HFFc6 (cell line): ENCODE measurements at regions not wholly inside any gene's neighbourhood (a gene's known extent, or its start where the extent isn't known, plus 50 kb on each side); places are given as distances from the start of the nearest gene placed in this dataset.

Experiments used
- DNase-seq: peaks from one replicate; pipeline ENCODE4 v3.0.0-alpha.2; 2018
- H3K27ac Mint-ChIP-seq: 2 replicates; pipeline ENCODE4 v1.8.0; 2020; ENCODE audit warnings: mild to moderate bottlenecking, mixed read lengths
- H3K27me3 Mint-ChIP-seq: 2 replicates; pipeline ENCODE4 v1.8.0; 2021; ENCODE audit warnings: mild to moderate bottlenecking, moderate library complexity, mixed read lengths; ENCODE audit not compliant: insufficient read depth
- H3K36me3 Mint-ChIP-seq: 2 replicates; pipeline ENCODE4 v1.8.0; 2021; ENCODE audit warnings: low read depth, mixed read lengths
- H3K4me1 Mint-ChIP-seq: 2 replicates; pipeline ENCODE4 v1.8.0; 2020; ENCODE audit warnings: low read depth, mixed read lengths
- H3K4me3 Mint-ChIP-seq: 2 replicates; pipeline ENCODE4 v1.8.0; 2020; ENCODE audit warnings: mild to moderate bottlenecking, moderate library complexity, mixed read lengths
- H3K9me3 Mint-ChIP-seq: 2 replicates; pipeline ENCODE4 v1.8.0; 2020; ENCODE audit warnings: mild to moderate bottlenecking, mixed read lengths
- TF ChIP-seq, protein P1 (sequence below): fragments of 200-600 bp; sonication (generic); IDR thresholded peaks from 2 replicates; pipeline ENCODE4 v1.5.0; 2021; ENCODE audit warnings: antibody characterized with exemption, mild to moderate bottlenecking

GRCh38 chr5:40022057-40022456, 597.3 kb upstream of the DAB2 start:
- DNase-seq: no peak
- no peak overlapping the region for H3K4me3 Mint-ChIP-seq
- no peaks in the 10 kb centered on the region; the same call in 1 of the 2 replicates for H3K4me1 Mint-ChIP-seq
- peaks cover 14% of the 10 kb centered on the region for H3K27me3 Mint-ChIP-seq
- no peak overlapping the region for H3K27ac Mint-ChIP-seq
- H3K9me3 Mint-ChIP-seq: no peaks in the 10 kb centered on the region
- TF ChIP-seq, protein P1, sequence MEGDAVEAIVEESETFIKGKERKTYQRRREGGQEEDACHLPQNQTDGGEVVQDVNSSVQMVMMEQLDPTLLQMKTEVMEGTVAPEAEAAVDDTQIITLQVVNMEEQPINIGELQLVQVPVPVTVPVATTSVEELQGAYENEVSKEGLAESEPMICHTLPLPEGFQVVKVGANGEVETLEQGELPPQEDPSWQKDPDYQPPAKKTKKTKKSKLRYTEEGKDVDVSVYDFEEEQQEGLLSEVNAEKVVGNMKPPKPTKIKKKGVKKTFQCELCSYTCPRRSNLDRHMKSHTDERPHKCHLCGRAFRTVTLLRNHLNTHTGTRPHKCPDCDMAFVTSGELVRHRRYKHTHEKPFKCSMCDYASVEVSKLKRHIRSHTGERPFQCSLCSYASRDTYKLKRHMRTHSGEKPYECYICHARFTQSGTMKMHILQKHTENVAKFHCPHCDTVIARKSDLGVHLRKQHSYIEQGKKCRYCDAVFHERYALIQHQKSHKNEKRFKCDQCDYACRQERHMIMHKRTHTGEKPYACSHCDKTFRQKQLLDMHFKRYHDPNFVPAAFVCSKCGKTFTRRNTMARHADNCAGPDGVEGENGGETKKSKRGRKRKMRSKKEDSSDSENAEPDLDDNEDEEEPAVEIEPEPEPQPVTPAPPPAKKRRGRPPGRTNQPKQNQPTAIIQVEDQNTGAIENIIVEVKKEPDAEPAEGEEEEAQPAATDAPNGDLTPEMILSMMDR: no peak
- no peaks in the 10 kb centered on the region for H3K36me3 Mint-ChIP-seq

- Mint-ChIP-seq H3K4me1 (no peaks in the 10 kb centered on the region; the same call in 1 of the 2 replicates), H3K27ac (no peak overlapping the region), H3K36me3 (no peaks in the 10 kb centered on the region), H3K4me3 (no peak overlapping the region), H3K9me3 (no peaks in the 10 kb centered on the region), H3K27me3 (peaks cover 12% of the 10 kb centered on the region)
- TF ChIP-seq, protein P1: peak; percentile 46; the same call in 1 of the 2 replicates
- no peak for DNase-seq
Observed at GRCh38 chr5:40021007-40021406, 596.2 kb upstream of the DAB2 start.

DNA sequence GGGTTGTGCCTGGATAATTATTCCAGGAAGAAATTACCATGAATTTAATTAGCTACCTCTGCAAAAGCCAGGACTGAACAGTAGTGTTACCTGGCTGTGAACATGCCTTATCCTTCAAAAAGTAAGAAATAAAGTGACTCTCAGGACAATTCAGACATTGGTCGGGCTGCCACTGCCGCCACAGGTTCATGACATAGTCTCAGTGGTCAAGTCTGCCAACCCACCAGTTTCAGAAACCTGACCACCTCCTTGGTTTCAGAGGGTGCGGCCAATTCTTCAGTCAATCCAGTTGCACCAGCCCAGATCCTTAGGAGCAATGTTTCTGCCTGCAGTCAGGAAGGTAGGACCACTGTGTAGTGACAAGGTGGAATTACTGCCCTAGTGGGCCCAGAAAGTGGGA, 593.1 kb upstream of the DAB2 start:
- Mint-ChIP-seq H3K4me1 (no peaks in the 10 kb centered on the region; the same call in 1 of the 2 replicates), H3K4me3 (no peak overlapping the region), H3K36me3 (no peaks in the 10 kb centered on the region), H3K27ac (no peak overlapping the region), H3K9me3 (no peaks in the 10 kb centered on the region; the same call in 1 of the 2 replicates), H3K27me3 (peaks cover 7% of the 10 kb centered on the region)
- DNase-seq: no peak
- TF ChIP-seq, protein P1: no peak

DNA sequence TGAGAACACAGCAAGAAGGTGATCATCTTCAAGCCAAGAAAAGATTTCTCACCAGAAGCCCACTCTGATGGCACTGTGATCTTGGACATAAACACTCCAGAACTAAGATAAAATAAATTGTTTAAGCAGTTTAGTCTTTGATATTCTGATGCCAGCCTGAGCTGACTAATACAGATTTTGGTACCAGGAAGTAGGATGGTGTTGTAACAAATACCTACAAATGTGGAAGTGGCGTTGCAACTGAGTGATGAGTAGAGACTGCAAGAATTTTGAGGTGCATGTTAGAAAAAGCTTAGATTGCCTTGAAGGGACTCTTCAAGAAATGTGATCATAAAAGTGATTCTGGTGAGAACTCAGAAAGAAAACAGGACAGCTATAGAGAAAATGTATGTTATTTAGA, 592.4 kb upstream of the DAB2 start:
- H3K4me3 Mint-ChIP-seq: no peak overlapping the region
- TF ChIP-seq, protein P1: no peak
- no peaks in the 10 kb centered on the region; the same call in 1 of the 2 replicates for H3K4me1 Mint-ChIP-seq
- H3K36me3 Mint-ChIP-seq: no peaks in the 10 kb centered on the region
- no peak overlapping the region for H3K27ac Mint-ChIP-seq
- no peaks in the 10 kb centered on the region; the same call in 1 of the 2 replicates for H3K9me3 Mint-ChIP-seq
- DNase-seq: no peak
- peaks cover 1% of the 10 kb centered on the region; the same call in 1 of the 2 replicates for H3K27me3 Mint-ChIP-seq

- Mint-ChIP-seq H3K9me3 (no peaks in the 10 kb centered on the region; the same call in 1 of the 2 replicates), H3K27me3 (peaks cover 3% of the 10 kb centered on the region; the same call in 1 of the 2 replicates), H3K4me1 (no peaks in the 10 kb centered on the region), H3K27ac (no peak overlapping the region), H3K36me3 (no peaks in the 10 kb centered on the region), H3K4me3 (no peak overlapping the region)
- TF ChIP-seq, protein P1: no peak
- no peak for DNase-seq
Observed at GRCh38 chr5:40010436-40010835, 585.7 kb upstream of the DAB2 start.

DNA sequence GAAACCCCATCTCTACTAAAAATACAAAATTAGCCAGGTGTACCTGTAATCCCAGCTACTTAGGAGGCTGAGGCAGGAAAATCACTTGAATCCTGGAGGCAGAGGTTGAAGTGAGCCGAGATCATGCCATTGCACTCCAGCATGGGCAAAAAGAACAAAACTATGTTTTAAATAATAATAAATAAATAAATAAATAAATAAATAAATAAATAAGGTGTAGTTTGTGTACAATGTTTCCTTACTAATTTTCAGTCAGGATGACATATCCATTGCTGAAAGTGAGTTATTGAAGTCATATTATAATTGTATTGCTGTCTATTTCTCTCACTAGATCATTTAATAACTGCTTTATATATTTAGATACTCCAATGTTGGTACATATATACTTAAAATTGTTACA, 581.5 kb upstream of the DAB2 start:
- Mint-ChIP-seq H3K27me3 (peaks cover 3% of the 10 kb centered on the region; the same call in 1 of the 2 replicates), H3K4me1 (no peaks in the 10 kb centered on the region), H3K27ac (no peak overlapping the region), H3K9me3 (no peaks in the 10 kb centered on the region), H3K4me3 (no peak overlapping the region), H3K36me3 (no peaks in the 10 kb centered on the region)
- TF ChIP-seq, protein P1: no peak
- DNase-seq: no peak
